Common myeloid progenitor, CD34-positive (primary cell): ENCODE measurements at regions not wholly inside any gene's neighbourhood (a gene's known extent, or its start where the extent isn't known, plus 50 kb on each side); places are given as distances from the start of the nearest gene placed in this dataset.

Experiments used
- CTCF ChIA-PET: fragments of 350-600 bp; sonication (Branson Sonifier 250); formaldehyde crosslinking; loops from one replicate; lab custom pipeline; 2021; ENCODE audit warnings: antibody characterized with exemption; lab: Charles Lee
- POLR2A ChIA-PET: fragments of 350-600 bp; sonication (Branson Sonifier 250); formaldehyde crosslinking; loops from one replicate; lab custom pipeline; 2021; ENCODE audit warnings: antibody characterized with exemption; lab: Charles Lee
- DNase-seq, 3 donors: peaks; one replicate each; pipeline versions ENCODE4 v3.0.0 to v3.0.0-alpha.2; 2013
- H3K27ac ChIP-seq, 2 experiments: 1 replicate in 1 of 2; 2 replicates in 1 of 2; pipeline ENCODE4 v1.7.0; 2013; ENCODE audit warnings: inconsistent platforms in 2 of 2, low read length in 2 of 2, mild to moderate bottlenecking in 2 of 2, low read depth in 1 of 2, moderate library complexity in 1 of 2; ENCODE audit not compliant: severe bottlenecking in 2 of 2, insufficient read depth in 1 of 2, poor library complexity in 1 of 2
- H3K27me3 ChIP-seq, 5 experiments: replicated peaks in 2 of 5; 1 replicate in 3 of 5; 2 replicates in 2 of 5; pipeline versions ENCODE4 v1.6.1 to v1.7.0; 2013; ENCODE audit warnings: low read length in 4 of 5, mild to moderate bottlenecking in 2 of 5, moderate library complexity in 2 of 5, inconsistent platforms in 1 of 5; ENCODE audit not compliant: insufficient read depth in 5 of 5, control insufficient read depth in 4 of 5
- H3K36me3 ChIP-seq, 4 experiments: 1 replicate in 2 of 4; 2 replicates in 2 of 4; pipeline versions ENCODE4 v1.6.1 to v1.7.0; 2013; ENCODE audit warnings: low read length in 3 of 4, control low read depth in 1 of 4, mild to moderate bottlenecking in 1 of 4; ENCODE audit not compliant: control insufficient read depth in 4 of 4, insufficient read depth in 4 of 4
- H3K4me1 ChIP-seq, 4 experiments: 1 replicate in 3 of 4; 2 replicates in 1 of 4; pipeline versions ENCODE4 v1.6.1 to v1.7.1; 2013; ENCODE audit warnings: low read length in 3 of 4, mild to moderate bottlenecking in 3 of 4, control low read depth in 1 of 4, inconsistent platforms in 1 of 4, moderate library complexity in 1 of 4; ENCODE audit not compliant: control insufficient read depth in 4 of 4, insufficient read depth in 4 of 4; ENCODE audit errors: control extremely low read depth in 1 of 4
- H3K4me3 ChIP-seq, 7 experiments: 1 replicate in 4 of 7; 2 replicates in 3 of 7; pipeline versions ENCODE4 v1.5.1 to v1.7.0; 2013; ENCODE audit warnings: mild to moderate bottlenecking in 7 of 7, low read length in 6 of 7, moderate library complexity in 6 of 7, inconsistent platforms in 2 of 7, low read depth in 2 of 7, control low read depth in 1 of 7; ENCODE audit not compliant: insufficient read depth in 4 of 7, control insufficient read depth in 1 of 7; ENCODE audit errors: extremely low read depth in 1 of 7
- H3K9me3 ChIP-seq, 5 experiments: 1 replicate in 4 of 5; 2 replicates in 1 of 5; pipeline versions ENCODE4 v1.6.1 to v1.7.1; 2013; ENCODE audit warnings: low read length in 4 of 5, mild to moderate bottlenecking in 2 of 5, inconsistent platforms in 1 of 5, low read depth in 1 of 5, moderate library complexity in 1 of 5; ENCODE audit not compliant: control insufficient read depth in 4 of 5, insufficient read depth in 2 of 5; ENCODE audit errors: control extremely low read depth in 1 of 5
- WGBS: methylation state at CpG from one replicate; pipeline ENCODE4 v1.1.5; 2013; ENCODE audit not compliant: insufficient coverage; 5-methylcytosine and 5-hydroxymethylcytosine counted together

- no peaks in the 10 kb centered on the region for H3K27me3 ChIP-seq
Observed at GRCh38 chr3:98644168-98644567, 50.8 kb upstream of the CPOX start.

GRCh38 chr3:98645039-98645438, 51.6 kb upstream of the CPOX start:
- WGBS = 92% methylated on average over 6 of the region's 7 CpGs
- DNase-seq = no peak
- H3K36me3 ChIP-seq = no peaks in the 10 kb centered on the region
- no peaks in the 10 kb centered on the region for H3K9me3 ChIP-seq
- no peaks in the 10 kb centered on the region for H3K4me1 ChIP-seq
- no peak overlapping the region for H3K4me3 ChIP-seq
- H3K27ac ChIP-seq = no peak overlapping the region
- ChIA-PET CTCF (interaction anchor here (1.6 to 1.7 kb wide), 2 partner anchors 43 to 48 kb away, joined by 4 to 5 read pairs; no protein-coding TSS in a partner anchor), POLR2A (no interaction called here)
- H3K27me3 ChIP-seq = no peaks in the 10 kb centered on the region

More at GRCh38 chr3:98644168-98644567, 50.8 kb upstream of the CPOX start:
- DNase-seq = no peak
- peaks cover 0 to 2% (median 0%) of the 10 kb centered on the region in 5 experiments for H3K9me3 ChIP-seq
- ChIA-PET CTCF (interaction anchor here (0.6 to 1.7 kb wide), 2 partner anchors 47 to 73 kb away, joined by 4 to 5 read pairs; no protein-coding TSS in a partner anchor), POLR2A (no interaction called here)
- 100% methylated on average over 1 of the region's 3 CpGs for WGBS
- no peak overlapping the region for H3K4me3 ChIP-seq
- no peaks in the 10 kb centered on the region for H3K4me1 ChIP-seq
- no peak overlapping the region for H3K27ac ChIP-seq
- H3K36me3 ChIP-seq = no peaks in the 10 kb centered on the region

GRCh38 chr3:98646680-98647079, 53.3 kb upstream of the CPOX start:
- ChIA-PET POLR2A (no interaction called here), CTCF (no interaction called here)
- no peaks in the 10 kb centered on the region for H3K9me3 ChIP-seq
- H3K4me1 ChIP-seq = peaks cover 0 to 4% (median under 1%) of the 10 kb centered on the region in 4 experiments
- H3K4me3 ChIP-seq = no peak overlapping the region
- WGBS = no CpG with 5 or more reads among the region's 2 CpGs
- peak in 1 of 3 donors; percentile 44 for DNase-seq
- H3K27ac ChIP-seq = no peak overlapping the region
- H3K27me3 ChIP-seq = no peaks in the 10 kb centered on the region
- H3K36me3 ChIP-seq = no peaks in the 10 kb centered on the region

GRCh38 chr3:98647197-98647596, 53.8 kb upstream of the CPOX start:
- H3K36me3 ChIP-seq = no peaks in the 10 kb centered on the region
- H3K27me3 ChIP-seq = no peaks in the 10 kb centered on the region
- DNase-seq = no peak
- H3K27ac ChIP-seq = no peak overlapping the region
- CTCF ChIA-PET = interaction anchor here (0.7 kb wide), 1 partner anchor 10 kb away, joined by 3 read pairs; no protein-coding TSS in a partner anchor
- POLR2A ChIA-PET = no interaction called here
- H3K9me3 ChIP-seq = no peaks in the 10 kb centered on the region
- no peak overlapping the region for H3K4me3 ChIP-seq
- 100% methylated on average over 3 of the region's 4 CpGs for WGBS
- peaks cover 0 to 4% (median 2%) of the 10 kb centered on the region in 4 experiments for H3K4me1 ChIP-seq

- POLR2A ChIA-PET = no interaction called here
- H3K4me1 ChIP-seq = peaks cover 3 to 4% (median 3%) of the 10 kb centered on the region in 4 experiments
- no peak overlapping the region for H3K4me3 ChIP-seq
- no peaks in the 10 kb centered on the region for H3K9me3 ChIP-seq
- CTCF ChIA-PET = interaction anchor here (1.7 kb wide), 1 partner anchor 10 kb away, joined by 4 read pairs; no protein-coding TSS in a partner anchor
- no peaks in the 10 kb centered on the region for H3K27me3 ChIP-seq
- no peaks in the 10 kb centered on the region for H3K36me3 ChIP-seq
- no peak overlapping the region for H3K27ac ChIP-seq
- 96% methylated on average over 2 of the region's 3 CpGs for WGBS
- no peak for DNase-seq
Observed at GRCh38 chr3:98650971-98651779, 57.8 kb upstream of the CPOX start.

GRCh38 chr3:98651780-98652077, 58.3 kb upstream of the CPOX start:
- POLR2A ChIA-PET = no interaction called here

GRCh38 chr3:98655666-98656065, 62.3 kb upstream of the CPOX start:
- Histone ChIP-seq H3K9me3 (no peaks in the 10 kb centered on the region), H3K4me1 (peaks cover 3 to 9% (median 6%) of the 10 kb centered on the region in 4 experiments), H3K27ac (peak overlapping the region in 1 of 2 experiments; percentile 73), H3K4me3 (no peak overlapping the region), H3K27me3 (peaks cover 0 to 9% (median 0%) of the 10 kb centered on the region in 5 experiments), H3K36me3 (no peaks in the 10 kb centered on the region)
- 36% methylated on average over 2 of the region's 3 CpGs for WGBS
- peak; percentile 45 to 94 (median 74) for DNase-seq
- CTCF ChIA-PET = interaction anchor here (1.7 kb wide), 1 partner anchor 23 kb away, joined by 4 read pairs; no protein-coding TSS in a partner anchor
- POLR2A ChIA-PET = no interaction called here

More at GRCh38 chr3:98651780-98652077, 58.3 kb upstream of the CPOX start:
- Histone ChIP-seq H3K27me3 (no peaks in the 10 kb centered on the region), H3K27ac (no peak overlapping the region), H3K36me3 (no peaks in the 10 kb centered on the region), H3K9me3 (no peaks in the 10 kb centered on the region), H3K4me1 (peaks cover 3 to 4% (median 3%) of the 10 kb centered on the region in 4 experiments), H3K4me3 (no peak overlapping the region)
- CTCF ChIA-PET = no interaction called here
- DNase-seq = no peak
